ENCODE measurements at regions not wholly inside any gene's neighbourhood (a gene's known extent, or its start where the extent isn't known, plus 50 kb on each side); places are given as distances from the start of the nearest gene placed in this dataset.

DNA sequence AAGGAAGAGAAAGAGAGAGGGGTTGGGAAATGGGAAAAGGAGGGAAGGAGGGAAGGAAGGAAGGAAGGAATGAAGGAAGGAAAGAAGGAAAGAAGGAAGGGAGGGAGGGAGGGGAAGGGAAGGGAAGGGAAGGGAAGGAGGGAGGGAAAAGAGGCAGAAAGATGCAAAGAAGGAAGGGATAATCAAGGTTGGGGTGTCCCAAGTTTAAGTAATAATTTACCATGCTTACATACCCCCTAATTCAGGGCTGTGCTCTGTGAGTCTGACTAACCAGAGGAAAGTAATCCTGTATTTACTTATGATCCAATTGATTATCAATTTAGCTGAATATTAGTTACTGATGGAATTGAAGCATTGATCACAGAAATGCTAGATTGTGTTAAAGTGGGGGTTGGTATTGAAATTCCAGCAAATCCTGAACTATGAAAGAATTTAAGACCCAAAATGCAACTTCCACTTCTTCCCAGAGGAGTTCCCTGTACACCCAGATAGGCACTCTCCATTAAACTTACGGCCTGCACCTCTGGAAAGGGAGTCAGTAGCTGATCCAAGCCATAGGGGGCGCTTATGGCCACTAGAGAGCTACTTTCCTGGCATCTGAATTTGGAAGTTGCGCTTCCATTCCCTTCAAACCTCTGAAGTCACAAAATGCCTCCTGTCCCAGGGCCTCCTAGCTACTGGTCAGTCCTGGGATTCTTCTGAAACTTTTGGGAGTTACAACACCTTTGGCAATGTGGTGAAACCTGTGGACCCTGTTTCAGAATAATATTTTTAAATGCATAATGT is 162.7 kb upstream of the PWP1 start:
- Histone ChIP-seq H3K27me3 (ENCODE audit: control insufficient read depth in 3 of 3, insufficient read depth in 3 of 3, low read length in 3 of 3) (no peaks in the 10 kb centered on the region), H3K4me3 (ENCODE audit: low read depth in 1 of 3, low read length in 3 of 3) (no peak overlapping the region), H3K9me3 (ENCODE audit: control insufficient read depth in 2 of 2, insufficient read depth in 1 of 2, low read depth in 1 of 2, low read length in 1 of 2) (peaks cover 0 to 3% of the 10 kb centered on the region in 2 donors), H3K4me1 (ENCODE audit: control insufficient read depth in 3 of 3, insufficient read depth in 2 of 3, low read depth in 1 of 3, low read length in 2 of 3) (peaks cover 0 to 5% (median 0%) of the 10 kb centered on the region in 3 donors), H3K27ac (ENCODE audit: low read depth in 1 of 3, low read length in 2 of 3) (no peak overlapping the region), H3K36me3 (ENCODE audit: control insufficient read depth in 3 of 3, insufficient read depth in 2 of 3, low read depth in 1 of 3, low read length in 3 of 3) (no peaks in the 10 kb centered on the region)
- DNase-seq = peak in 1 of 2 donors; percentile 13
- FAIRE-seq = no peak
- WGBS, 3 donors = 77 to 85% (median 81%) methylated on average over 3 of the region's 3 CpGs

DNA sequence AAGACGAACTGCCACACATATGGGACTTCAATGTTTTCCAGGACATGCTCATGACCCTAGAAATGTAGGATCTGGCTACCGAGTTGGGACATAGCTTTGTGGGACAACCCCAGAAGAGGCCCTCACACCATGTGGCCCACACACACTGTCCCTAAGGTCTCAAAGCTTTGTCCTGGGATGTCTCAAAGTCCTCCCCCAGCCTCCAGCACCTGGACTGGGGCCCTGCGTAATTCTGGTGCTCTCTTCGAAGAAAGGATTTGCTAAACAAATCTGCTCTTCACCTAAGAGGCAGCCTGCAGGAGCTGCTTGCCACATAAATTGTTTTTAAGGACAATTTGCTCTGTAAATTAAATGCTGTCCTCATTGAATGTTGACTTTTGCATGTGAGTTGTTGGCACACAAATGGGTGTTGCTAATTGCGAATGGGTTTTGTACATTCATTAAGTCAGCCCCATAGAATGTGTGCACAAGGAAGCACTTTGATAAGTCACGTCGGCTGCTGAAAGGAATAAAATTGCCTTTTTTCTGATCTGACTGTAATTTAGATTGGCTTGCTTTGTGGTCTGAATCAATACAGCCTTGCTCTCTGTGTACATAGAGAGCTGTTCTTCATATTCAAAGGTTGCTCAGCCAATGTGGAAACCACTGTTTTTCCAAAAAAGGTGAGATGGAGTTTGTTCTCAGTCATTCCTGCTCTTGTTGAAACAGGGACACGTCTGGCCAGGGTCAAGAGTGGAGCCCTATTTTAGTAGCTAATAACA is 161.6 kb upstream of the PWP1 start:
- Histone ChIP-seq H3K27me3 (ENCODE audit: control insufficient read depth in 3 of 3, insufficient read depth in 3 of 3, low read length in 3 of 3) (no peaks in the 10 kb centered on the region), H3K4me3 (ENCODE audit: low read depth in 1 of 3, low read length in 3 of 3) (no peak overlapping the region), H3K4me1 (ENCODE audit: control insufficient read depth in 3 of 3, insufficient read depth in 2 of 3, low read depth in 1 of 3, low read length in 2 of 3) (peaks cover 0 to 5% (median 0%) of the 10 kb centered on the region in 3 donors), H3K36me3 (ENCODE audit: control insufficient read depth in 3 of 3, insufficient read depth in 2 of 3, low read depth in 1 of 3, low read length in 3 of 3) (no peaks in the 10 kb centered on the region), H3K27ac (ENCODE audit: low read depth in 1 of 3, low read length in 2 of 3) (no peak overlapping the region), H3K9me3 (ENCODE audit: control insufficient read depth in 2 of 2, insufficient read depth in 1 of 2, low read depth in 1 of 2, low read length in 1 of 2) (peaks cover 0 to 3% of the 10 kb centered on the region in 2 donors)
- DNase-seq = peak in 1 of 2 donors; percentile 19
- FAIRE-seq = no peak
- 51 to 62% (median 60%) methylated on average over 8 of the region's 8 CpGs for WGBS, 3 donors

DNA sequence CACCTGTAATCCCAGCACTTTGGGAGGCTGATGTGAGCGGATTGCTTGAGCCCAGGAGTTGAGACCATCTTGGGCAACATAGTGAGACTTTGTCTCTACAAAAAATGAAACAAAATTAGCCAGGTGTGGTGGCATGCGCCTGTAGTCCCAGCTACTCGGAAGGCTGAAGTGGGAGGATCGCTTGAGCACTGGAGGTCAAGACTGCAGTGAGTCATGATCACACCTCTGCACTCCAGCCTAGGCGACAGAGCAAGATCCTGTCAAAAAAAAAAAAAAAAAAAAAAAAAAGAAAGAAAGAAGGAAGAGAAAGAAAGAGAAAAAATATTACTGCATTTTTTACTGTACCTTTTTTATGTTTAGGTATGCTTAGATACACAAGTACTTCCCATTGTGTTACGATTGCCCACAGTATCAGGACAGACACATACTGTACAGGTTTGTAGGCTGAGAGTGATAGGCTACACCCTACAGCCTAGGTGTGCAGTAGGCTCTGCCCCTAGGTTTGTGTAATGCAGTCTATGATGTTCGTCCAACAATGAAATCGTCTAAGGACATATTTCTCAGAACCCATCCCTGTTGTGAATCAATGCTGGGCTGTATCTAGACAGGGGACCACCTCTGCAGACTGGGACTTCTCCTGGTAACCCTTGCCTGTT is 160.4 kb upstream of the PWP1 start:
- WGBS, 3 donors = 86 to 89% (median 88%) methylated on average over 8 of the region's 8 CpGs
- DNase-seq (no peak), FAIRE-seq (no peak)
- H3K27me3 ChIP-seq (ENCODE audit: control insufficient read depth in 3 of 3, insufficient read depth in 3 of 3, low read length in 3 of 3) = no peaks in the 10 kb centered on the region
- H3K4me3 ChIP-seq (ENCODE audit: low read depth in 1 of 3, low read length in 3 of 3) = no peak overlapping the region
- no peaks in the 10 kb centered on the region for H3K36me3 ChIP-seq (ENCODE audit: control insufficient read depth in 3 of 3, insufficient read depth in 2 of 3, low read depth in 1 of 3, low read length in 3 of 3)
- H3K9me3 ChIP-seq (ENCODE audit: control insufficient read depth in 2 of 2, insufficient read depth in 1 of 2, low read depth in 1 of 2, low read length in 1 of 2) = peaks cover 0 to 3% of the 10 kb centered on the region in 2 donors
- H3K4me1 ChIP-seq (ENCODE audit: control insufficient read depth in 3 of 3, insufficient read depth in 2 of 3, low read depth in 1 of 3, low read length in 2 of 3) = peaks cover 0 to 5% (median 0%) of the 10 kb centered on the region in 3 donors
- H3K27ac ChIP-seq (ENCODE audit: low read depth in 1 of 3, low read length in 2 of 3) = no peak overlapping the region

DNA sequence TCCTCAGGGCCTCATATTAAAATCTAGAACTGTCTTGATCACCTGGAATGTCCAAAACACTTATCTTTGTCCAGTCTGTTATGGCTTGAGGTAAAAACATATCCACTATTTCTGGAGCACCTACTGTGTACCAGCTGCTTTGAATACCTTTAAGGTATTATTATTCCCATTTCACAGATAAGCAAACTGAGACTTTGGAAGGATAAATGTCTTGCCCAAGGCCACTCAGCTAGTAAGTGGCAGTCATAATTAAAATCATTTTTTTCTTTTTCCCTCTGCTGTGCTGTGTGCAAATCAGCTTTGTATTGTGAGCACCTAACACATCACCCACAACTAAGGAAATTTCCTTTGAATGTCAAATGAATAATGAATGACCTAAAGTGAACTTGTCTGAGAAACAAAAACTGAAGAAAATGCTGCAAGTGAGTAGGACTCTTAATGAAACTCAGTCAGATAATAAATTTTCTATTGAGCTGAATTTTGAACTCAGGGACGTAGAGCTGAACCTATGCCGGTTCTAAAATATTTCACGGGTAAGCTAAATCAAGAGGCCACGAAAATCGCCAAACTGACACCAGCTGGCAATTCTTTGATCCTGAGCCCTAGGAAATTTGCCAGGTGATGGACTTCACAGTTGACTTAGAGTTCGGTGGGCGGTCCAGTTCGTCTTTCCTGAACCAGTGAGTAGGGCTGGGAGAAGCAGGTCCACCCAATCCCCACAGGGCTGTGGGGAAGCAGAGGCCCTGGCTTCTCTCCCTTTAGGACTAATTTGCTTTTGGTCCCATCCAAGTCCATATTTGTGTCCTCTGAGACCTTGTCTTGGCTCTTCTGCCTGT is 159.7 kb upstream of the PWP1 start:
- DNase-seq (no peak), FAIRE-seq (no peak)
- no peaks in the 10 kb centered on the region for H3K27me3 ChIP-seq (ENCODE audit: control insufficient read depth in 3 of 3, insufficient read depth in 3 of 3, low read length in 3 of 3)
- H3K27ac ChIP-seq (ENCODE audit: low read depth in 1 of 3, low read length in 2 of 3) = no peak overlapping the region
- H3K36me3 ChIP-seq (ENCODE audit: control insufficient read depth in 3 of 3, insufficient read depth in 2 of 3, low read depth in 1 of 3, low read length in 3 of 3) = no peaks in the 10 kb centered on the region
- H3K4me3 ChIP-seq (ENCODE audit: low read depth in 1 of 3, low read length in 3 of 3) = no peak overlapping the region
- H3K9me3 ChIP-seq (ENCODE audit: control insufficient read depth in 2 of 2, insufficient read depth in 1 of 2, low read depth in 1 of 2, low read length in 1 of 2) = peaks cover 0 to 3% of the 10 kb centered on the region in 2 donors
- 67 to 84% (median 81%) methylated on average over 8 of the region's 8 CpGs for WGBS, 3 donors
- peaks cover 0 to 5% (median 0%) of the 10 kb centered on the region in 3 donors for H3K4me1 ChIP-seq (ENCODE audit: control insufficient read depth in 3 of 3, insufficient read depth in 2 of 3, low read depth in 1 of 3, low read length in 2 of 3)

DNA sequence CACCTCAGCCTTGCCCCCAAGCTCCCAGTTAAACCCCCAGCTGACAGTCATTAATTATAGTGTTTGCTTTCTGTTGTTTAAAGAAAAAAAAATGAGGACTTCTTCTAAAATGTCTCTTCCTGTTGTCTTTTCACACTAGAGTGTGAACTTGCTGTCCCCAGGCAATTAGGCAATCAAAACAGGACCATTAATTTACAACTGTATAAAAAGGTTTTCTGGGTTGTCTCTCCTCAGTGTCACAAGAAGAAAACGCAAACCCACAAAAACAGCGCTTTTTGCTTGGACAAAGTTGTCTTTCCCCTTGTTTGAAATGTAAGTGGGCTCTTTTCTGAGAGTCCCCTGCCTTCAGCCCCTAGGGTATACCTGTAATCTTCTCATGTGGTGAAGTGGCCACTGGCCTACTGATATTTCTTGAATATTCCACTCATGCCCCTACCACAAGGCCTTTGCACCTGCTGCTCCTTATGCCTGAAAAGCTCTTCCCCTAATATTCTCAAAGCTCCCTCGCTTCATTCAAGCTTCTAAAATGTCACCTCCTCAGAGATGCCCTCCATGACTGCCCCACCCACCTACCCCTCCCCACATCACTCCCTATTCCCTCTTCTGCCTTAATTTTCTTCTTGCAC is 158.9 kb upstream of the PWP1 start:
- peaks cover 0 to 5% (median 0%) of the 10 kb centered on the region in 3 donors for H3K4me1 ChIP-seq (ENCODE audit: control insufficient read depth in 3 of 3, insufficient read depth in 2 of 3, low read depth in 1 of 3, low read length in 2 of 3)
- no peak overlapping the region for H3K27ac ChIP-seq (ENCODE audit: low read depth in 1 of 3, low read length in 2 of 3)
- H3K9me3 ChIP-seq (ENCODE audit: control insufficient read depth in 2 of 2, insufficient read depth in 1 of 2, low read depth in 1 of 2, low read length in 1 of 2) = peaks cover 0 to 5% of the 10 kb centered on the region in 2 donors
- DNase-seq (no peak), FAIRE-seq (no peak)
- H3K36me3 ChIP-seq (ENCODE audit: control insufficient read depth in 3 of 3, insufficient read depth in 2 of 3, low read depth in 1 of 3, low read length in 3 of 3) = no peaks in the 10 kb centered on the region
- WGBS, 3 donors = 83 to 93% (median 91%) methylated on average over 3 of the region's 3 CpGs
- no peaks in the 10 kb centered on the region for H3K27me3 ChIP-seq (ENCODE audit: control insufficient read depth in 3 of 3, insufficient read depth in 3 of 3, low read length in 3 of 3)
- H3K4me3 ChIP-seq (ENCODE audit: low read depth in 1 of 3, low read length in 3 of 3) = no peak overlapping the region

DNA sequence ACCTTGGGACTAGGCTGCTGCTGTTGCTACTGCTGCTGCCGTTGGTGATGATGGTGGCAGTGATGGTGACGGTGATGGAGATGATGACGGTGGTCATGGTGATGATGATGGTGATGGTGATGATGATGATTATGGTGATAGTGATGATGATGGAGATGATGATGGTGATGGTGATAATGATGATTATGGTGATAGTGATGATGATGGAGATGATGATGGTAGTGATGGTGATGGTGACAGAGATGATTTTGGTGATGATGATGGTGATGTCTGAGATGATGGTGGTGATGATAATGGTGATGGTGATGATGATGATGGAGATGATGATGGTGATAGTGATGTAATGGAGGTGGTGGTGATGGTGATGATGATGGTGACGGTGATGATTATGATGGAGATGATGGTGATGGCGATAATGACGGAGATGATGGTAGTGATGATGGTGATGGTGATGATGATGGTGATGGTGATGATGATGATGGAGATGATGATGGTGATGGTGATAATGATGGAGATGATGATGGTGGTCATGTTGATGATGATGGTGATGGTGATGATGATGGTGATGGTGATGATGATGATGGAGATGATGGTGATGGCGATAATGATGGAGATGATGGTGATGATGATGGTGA is 156.8 kb upstream of the PWP1 start:
- FAIRE-seq (no peak), DNase-seq (no peak)
- Histone ChIP-seq H3K27me3 (ENCODE audit: control insufficient read depth in 3 of 3, insufficient read depth in 3 of 3, low read length in 3 of 3) (no peaks in the 10 kb centered on the region), H3K9me3 (ENCODE audit: control insufficient read depth in 2 of 2, insufficient read depth in 1 of 2, low read depth in 1 of 2, low read length in 1 of 2) (peaks cover 0 to 9% of the 10 kb centered on the region in 2 donors), H3K4me1 (ENCODE audit: control insufficient read depth in 3 of 3, insufficient read depth in 2 of 3, low read depth in 1 of 3, low read length in 2 of 3) (peaks cover 0 to 2% (median 0%) of the 10 kb centered on the region in 3 donors), H3K36me3 (ENCODE audit: control insufficient read depth in 3 of 3, insufficient read depth in 2 of 3, low read depth in 1 of 3, low read length in 3 of 3) (no peaks in the 10 kb centered on the region), H3K4me3 (ENCODE audit: low read depth in 1 of 3, low read length in 3 of 3) (no peak overlapping the region), H3K27ac (ENCODE audit: low read depth in 1 of 3, low read length in 2 of 3) (no peak overlapping the region)
- WGBS, 3 donors = 90 to 97% (median 96%) methylated on average over 7 of the region's 7 CpGs

DNA sequence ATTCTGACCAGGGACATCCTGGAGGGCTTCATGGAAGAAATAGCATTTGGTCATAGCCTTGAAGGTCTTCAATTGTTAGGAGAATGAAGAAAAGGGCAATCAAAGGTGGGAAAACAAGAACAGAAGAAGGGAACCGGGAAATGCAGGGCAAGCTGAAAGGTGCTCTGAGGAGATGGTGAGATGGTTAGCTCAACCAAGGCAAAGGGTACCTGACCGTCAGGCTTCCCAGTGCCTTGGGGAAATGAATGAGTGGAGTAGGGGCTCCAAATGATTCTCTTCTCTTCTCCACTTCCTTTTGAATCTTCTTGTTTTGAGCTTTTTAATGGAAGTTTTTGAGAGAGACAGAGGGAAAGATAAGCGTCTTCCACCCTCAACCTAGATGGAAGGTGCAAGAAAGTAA is 155.6 kb upstream of the PWP1 start:
- H3K27ac ChIP-seq (ENCODE audit: low read depth in 1 of 3, low read length in 2 of 3) = no peak overlapping the region
- no peaks in the 10 kb centered on the region for H3K27me3 ChIP-seq (ENCODE audit: control insufficient read depth in 3 of 3, insufficient read depth in 3 of 3, low read length in 3 of 3)
- 94 to 96% (median 96%) methylated on average over 3 of the region's 3 CpGs for WGBS, 3 donors
- H3K4me1 ChIP-seq (ENCODE audit: control insufficient read depth in 3 of 3, insufficient read depth in 2 of 3, low read depth in 1 of 3, low read length in 2 of 3) = no peaks in the 10 kb centered on the region
- no peak overlapping the region for H3K4me3 ChIP-seq (ENCODE audit: low read depth in 1 of 3, low read length in 3 of 3)
- DNase-seq = no peak
- H3K36me3 ChIP-seq (ENCODE audit: control insufficient read depth in 3 of 3, insufficient read depth in 2 of 3, low read depth in 1 of 3, low read length in 3 of 3) = no peaks in the 10 kb centered on the region
- H3K9me3 ChIP-seq (ENCODE audit: control insufficient read depth in 2 of 2, insufficient read depth in 1 of 2, low read depth in 1 of 2, low read length in 1 of 2) = peaks cover 0 to 9% of the 10 kb centered on the region in 2 donors
- FAIRE-seq = no peak

All from small intestine (tissue), 7 donors.